CD4-positive, alpha-beta T cell (primary cell): ENCODE measurements at regions not wholly inside any gene's neighbourhood (a gene's known extent, or its start where the extent isn't known, plus 50 kb on each side); places are given as distances from the start of the nearest gene placed in this dataset.

ENCODE experiments used
- ATAC-seq: fragments of 200-7000 bp; cut with Tn5 transposase; one replicate; pipeline ENCODE4 v1.10.0; 2022; ENCODE audit warnings: mild to moderate bottlenecking; ENCODE audit not compliant: poor library complexity
- CTCF ChIA-PET: fragments of 350-600 bp; sonication (Branson Sonifier 250); formaldehyde crosslinking; loops from one replicate; lab custom pipeline; 2021; ENCODE audit warnings: antibody characterized with exemption, inconsistent platforms; lab: Charles Lee
- POLR2A ChIA-PET: fragments of 350-600 bp; sonication (Branson Sonifier 250); formaldehyde crosslinking; loops from one replicate; lab custom pipeline; 2021; ENCODE audit warnings: antibody characterized with exemption, inconsistent platforms; lab: Charles Lee
- DNase-seq, 14 experiments: peaks; one replicate each; pipeline ENCODE4 v3.0.0-alpha.2; 2013 to 2020; ENCODE audit warnings: mixed read lengths in 2 of 14
- H3K27ac ChIP-seq, 2 donors: one replicate each; pipeline versions ENCODE4 v1.5.1 to v1.7.0; 2013; ENCODE audit warnings: low read length in 2 of 2, low read depth in 1 of 2, mild to moderate bottlenecking in 1 of 2
- H3K27me3 ChIP-seq, 2 experiments: 1 replicate in 1 of 2; 2 replicates in 1 of 2; pipeline versions ENCODE4 v1.6.1 to v1.7.0; 2013; ENCODE audit warnings: low read length in 2 of 2, control low read depth in 1 of 2, mild to moderate bottlenecking in 1 of 2, moderate library complexity in 1 of 2; ENCODE audit not compliant: insufficient read depth in 2 of 2, control insufficient read depth in 1 of 2
- H3K36me3 ChIP-seq: one replicate; pipeline ENCODE4 v1.6.1; 2013; ENCODE audit warnings: low read length, control low read depth; ENCODE audit not compliant: insufficient read depth
- H3K4me1 ChIP-seq: one replicate; pipeline ENCODE4 v1.6.1; 2013; ENCODE audit warnings: low read length, control low read depth; ENCODE audit not compliant: insufficient read depth
- H3K4me3 ChIP-seq: one replicate; pipeline ENCODE4 v1.5.1; 2013; ENCODE audit warnings: mild to moderate bottlenecking, low read length, moderate library complexity
- H3K9me3 ChIP-seq, 2 experiments: 1 replicate in 1 of 2; 2 replicates in 1 of 2; pipeline versions ENCODE4 v1.6.1 to v1.7.0; 2013; ENCODE audit warnings: low read length in 2 of 2, mild to moderate bottlenecking in 2 of 2, control low read depth in 1 of 2, moderate library complexity in 1 of 2; ENCODE audit not compliant: control insufficient read depth in 1 of 2, insufficient read depth in 1 of 2
- H3K27ac Mint-ChIP-seq: one replicate; pipeline ENCODE4 v1.8.0; 2020; ENCODE audit warnings: mixed read lengths
- H3K27me3 Mint-ChIP-seq: one replicate; pipeline ENCODE4 v1.8.0; 2021; ENCODE audit warnings: mixed read lengths
- H3K36me3 Mint-ChIP-seq: one replicate; pipeline ENCODE4 v1.8.0; 2021; ENCODE audit warnings: low read depth, mixed read lengths
- H3K4me1 Mint-ChIP-seq: one replicate; pipeline ENCODE4 v1.8.0; 2021; ENCODE audit warnings: low read depth, mixed read lengths
- H3K4me3 Mint-ChIP-seq: one replicate; pipeline ENCODE4 v1.8.0; 2020; ENCODE audit warnings: mild to moderate bottlenecking, mixed read lengths
- H3K9me3 Mint-ChIP-seq: one replicate; pipeline ENCODE4 v1.8.0; 2020; ENCODE audit warnings: mixed read lengths
- intact Hi-C, 2 experiments: fragments of 100-400 bp; cut with DNase I in 1 of 2; cut with micrococcal nuclease in 1 of 2; formaldehyde crosslinking; loops; one replicate each; pipeline versions ENCODE4 v1.15.1 to v1.9.0; 2023 to 2025; cut with DNase I, micrococcal nuclease
- TF ChIP-seq, protein P1 (sequence below): fragments of 200-600 bp; IDR thresholded peaks from one replicate; pipeline ENCODE4 v1.8.0; 2022; ENCODE audit warnings: antibody characterized with exemption, mild to moderate bottlenecking

DNA sequence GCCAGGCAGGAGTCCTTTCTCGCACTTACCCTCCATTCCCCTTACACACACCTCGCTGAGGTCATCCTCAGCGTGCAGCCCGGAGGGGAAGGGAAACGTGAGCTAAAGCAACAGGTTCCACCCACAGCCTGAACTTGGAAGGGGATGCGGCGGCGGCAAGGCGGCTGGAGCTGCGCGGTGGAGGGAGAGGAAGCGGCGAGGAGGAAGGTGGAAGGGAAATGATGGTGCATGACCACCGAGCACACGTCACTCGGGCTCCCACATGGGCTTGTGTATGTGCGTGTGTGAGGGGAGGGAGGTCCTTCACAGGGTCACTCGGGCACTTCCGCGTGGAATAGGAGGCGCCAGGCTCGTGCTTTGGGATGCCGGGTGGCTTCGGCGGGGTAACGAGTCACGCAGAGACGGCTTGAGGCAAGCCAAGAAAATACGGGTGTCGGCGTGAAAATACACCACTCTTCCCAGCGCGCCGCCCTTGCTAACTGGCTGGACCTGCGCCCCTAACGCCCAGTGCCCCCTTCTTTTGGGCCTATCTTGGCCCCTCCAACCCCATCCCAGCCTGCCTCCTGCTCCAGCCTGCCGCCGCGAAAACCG, 225.5 kb upstream of the IL12A start:
- ChIA-PET POLR2A (no interaction called here), CTCF (no interaction called here)
- peak overlapping the region; percentile 55 for H3K4me3 Mint-ChIP-seq
- no peaks in the 10 kb centered on the region for H3K36me3 Mint-ChIP-seq
- peaks cover 69% of the 10 kb centered on the region for H3K27me3 Mint-ChIP-seq
- Histone ChIP-seq H3K9me3 (peaks cover 0 to 20% of the 10 kb centered on the region in 2 experiments), H3K4me3 (peak overlapping the region; percentile 26), H3K4me1 (peaks cover 11% of the 10 kb centered on the region), H3K27ac (no peak overlapping the region), H3K27me3 (peaks cover 37 to 58% of the 10 kb centered on the region in 2 experiments), H3K36me3 (no peaks in the 10 kb centered on the region)
- DNase-seq: peak in 3 of 14 experiments; percentile 25 to 62 (median 57)
- H3K9me3 Mint-ChIP-seq: no peaks in the 10 kb centered on the region
- intact Hi-C loops: no loop called here
- ATAC-seq: peak; percentile 34
- TF ChIP-seq, protein P1, sequence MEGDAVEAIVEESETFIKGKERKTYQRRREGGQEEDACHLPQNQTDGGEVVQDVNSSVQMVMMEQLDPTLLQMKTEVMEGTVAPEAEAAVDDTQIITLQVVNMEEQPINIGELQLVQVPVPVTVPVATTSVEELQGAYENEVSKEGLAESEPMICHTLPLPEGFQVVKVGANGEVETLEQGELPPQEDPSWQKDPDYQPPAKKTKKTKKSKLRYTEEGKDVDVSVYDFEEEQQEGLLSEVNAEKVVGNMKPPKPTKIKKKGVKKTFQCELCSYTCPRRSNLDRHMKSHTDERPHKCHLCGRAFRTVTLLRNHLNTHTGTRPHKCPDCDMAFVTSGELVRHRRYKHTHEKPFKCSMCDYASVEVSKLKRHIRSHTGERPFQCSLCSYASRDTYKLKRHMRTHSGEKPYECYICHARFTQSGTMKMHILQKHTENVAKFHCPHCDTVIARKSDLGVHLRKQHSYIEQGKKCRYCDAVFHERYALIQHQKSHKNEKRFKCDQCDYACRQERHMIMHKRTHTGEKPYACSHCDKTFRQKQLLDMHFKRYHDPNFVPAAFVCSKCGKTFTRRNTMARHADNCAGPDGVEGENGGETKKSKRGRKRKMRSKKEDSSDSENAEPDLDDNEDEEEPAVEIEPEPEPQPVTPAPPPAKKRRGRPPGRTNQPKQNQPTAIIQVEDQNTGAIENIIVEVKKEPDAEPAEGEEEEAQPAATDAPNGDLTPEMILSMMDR: no peak
- peaks cover 13% of the 10 kb centered on the region for H3K4me1 Mint-ChIP-seq
- no peak overlapping the region for H3K27ac Mint-ChIP-seq

DNA sequence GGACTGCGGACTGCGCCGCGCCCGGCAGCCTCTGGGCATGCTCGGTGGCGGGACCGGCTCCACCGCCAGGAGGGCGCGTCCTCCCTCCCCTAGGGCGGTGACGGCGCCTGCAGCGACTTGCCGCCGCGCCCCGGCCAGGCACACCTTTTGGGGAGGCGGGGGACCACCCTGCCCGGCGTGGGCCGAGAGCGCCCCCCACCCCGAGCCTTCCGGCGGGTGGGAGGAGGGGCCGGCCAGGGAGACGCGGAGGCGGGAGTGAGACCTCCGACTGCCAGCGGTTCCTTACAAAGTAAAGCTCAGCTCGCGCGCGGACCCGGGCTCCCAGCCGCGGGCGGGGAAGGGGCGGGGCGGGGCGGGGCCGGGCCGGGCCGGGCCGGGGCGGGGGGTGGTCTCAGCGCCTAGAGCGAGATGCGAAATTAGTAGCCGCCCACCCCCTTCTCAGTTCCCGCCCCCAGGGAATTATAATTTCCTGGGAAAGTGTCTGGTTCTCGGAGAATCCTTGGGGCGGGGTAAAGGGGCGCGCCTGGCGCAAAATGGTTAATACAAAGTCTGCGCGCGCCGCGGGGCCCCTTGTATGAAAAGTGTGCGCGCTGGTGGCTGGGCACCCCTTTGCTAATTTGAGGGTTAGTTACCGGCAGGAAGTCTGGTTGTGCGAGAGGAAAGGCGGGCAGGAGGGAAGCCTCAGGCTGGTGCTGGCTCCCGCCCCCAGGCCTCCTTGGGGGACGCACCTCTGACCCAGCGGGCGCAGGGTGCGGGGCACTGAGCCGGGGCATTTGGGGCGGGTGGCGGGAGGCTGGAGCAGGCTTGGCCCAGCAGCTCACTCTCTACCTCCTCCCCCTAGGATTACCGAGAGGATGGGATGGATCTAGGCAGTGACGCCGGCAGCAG, 224.8 kb upstream of the IL12A start:
- H3K4me3 Mint-ChIP-seq: peak overlapping the region; percentile 54
- no peak overlapping the region for H3K27ac Mint-ChIP-seq
- peaks cover 37 to 58% of the 10 kb centered on the region in 2 experiments for H3K27me3 ChIP-seq
- no peak overlapping the region for H3K27ac ChIP-seq
- H3K36me3 ChIP-seq: no peaks in the 10 kb centered on the region
- H3K9me3 ChIP-seq: peaks cover 0 to 20% of the 10 kb centered on the region in 2 experiments
- H3K27me3 Mint-ChIP-seq: peaks cover 77% of the 10 kb centered on the region
- ChIA-PET CTCF (no interaction called here), POLR2A (no interaction called here)
- ATAC-seq (no peak), DNase-seq (peak in 2 of 14 experiments; percentile 7 to 12)
- H3K4me1 Mint-ChIP-seq: peaks cover 13% of the 10 kb centered on the region
- intact Hi-C loops: no loop called here
- H3K4me1 ChIP-seq: peaks cover 11% of the 10 kb centered on the region
- H3K36me3 Mint-ChIP-seq: no peaks in the 10 kb centered on the region
- no peaks in the 10 kb centered on the region for H3K9me3 Mint-ChIP-seq
- peak overlapping the region; percentile 26 for H3K4me3 ChIP-seq
- TF ChIP-seq, protein P1: no peak

DNA sequence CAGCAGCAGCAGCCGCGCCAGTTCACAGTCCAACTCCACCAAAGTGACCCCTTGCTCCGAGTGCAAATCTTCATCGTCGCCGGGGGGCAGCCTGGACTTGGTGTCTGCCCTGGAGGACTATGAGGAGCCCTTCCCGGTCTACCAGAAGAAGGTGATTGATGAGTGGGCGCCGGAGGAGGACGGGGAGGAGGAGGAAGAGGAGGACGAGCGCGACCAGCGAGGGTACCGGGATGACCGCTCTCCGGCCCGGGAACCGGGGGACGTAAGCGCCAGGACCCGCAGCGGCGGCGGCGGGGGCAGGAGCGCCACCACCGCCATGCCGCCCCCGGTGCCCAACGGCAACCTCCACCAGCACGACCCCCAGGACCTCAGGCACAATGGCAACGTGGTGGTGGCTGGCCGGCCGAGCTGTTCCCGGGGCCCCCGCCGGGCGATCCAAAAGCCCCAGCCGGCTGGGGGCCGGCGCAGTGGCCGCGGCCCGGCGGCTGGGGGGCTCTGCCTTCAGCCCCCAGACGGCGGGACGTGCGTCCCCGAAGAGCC, 224.1 kb upstream of the IL12A start:
- peaks cover 37 to 58% of the 10 kb centered on the region in 2 experiments for H3K27me3 ChIP-seq
- POLR2A ChIA-PET: no interaction called here
- no peak overlapping the region for H3K4me3 Mint-ChIP-seq
- H3K4me3 ChIP-seq: no peak overlapping the region
- peaks cover 78% of the 10 kb centered on the region for H3K27me3 Mint-ChIP-seq
- H3K36me3 ChIP-seq: no peaks in the 10 kb centered on the region
- no peak for ATAC-seq
- H3K9me3 Mint-ChIP-seq: no peaks in the 10 kb centered on the region
- peaks cover 13% of the 10 kb centered on the region for H3K4me1 Mint-ChIP-seq
- DNase-seq: no peak
- CTCF ChIA-PET: no interaction called here
- H3K36me3 Mint-ChIP-seq: no peaks in the 10 kb centered on the region
- H3K4me1 ChIP-seq: peaks cover 11% of the 10 kb centered on the region
- no peak overlapping the region for H3K27ac Mint-ChIP-seq
- no peak overlapping the region for H3K27ac ChIP-seq
- intact Hi-C loops: no loop called here
- TF ChIP-seq, protein P1: no peak
- peaks cover 0 to 20% of the 10 kb centered on the region in 2 experiments for H3K9me3 ChIP-seq
